GM18507 (cell line): ENCODE measurements at regions not wholly inside any gene's neighbourhood (a gene's known extent, or its start where the extent isn't known, plus 50 kb on each side); places are given as distances from the start of the nearest gene placed in this dataset.
"Not testable (repeated sequence)": the region's sequence is repeated elsewhere in the genome, so short reads cannot be mapped to it uniquely, and the experiment has no call there.

Source experiments
- DNase-seq: peaks from one replicate; pipeline ENCODE4 v3.0.0; 2011; ENCODE audit warnings: low read depth; ENCODE audit not compliant: insufficient read length; ENCODE audit errors: extremely low spot score
- FAIRE-seq: peaks from 2 replicates; lab custom pipeline; 2011; peaks lifted over from hg19 to GRCh38; lab: Jason Lieb, UNC

GRCh38 chr16:22692916-22693637 lies 120.9 kb upstream of the HS3ST2 start:
- FAIRE-seq, result no peak
- DNase-seq, result no peak

- DNase-seq, result no peak
- no peak for FAIRE-seq
These were observed 120.2 kb upstream of the HS3ST2 start for GRCh38 chr16:22693638-22694340.

GRCh38 chr16:22694887-22695382 lies 119.0 kb upstream of the HS3ST2 start:
- DNase-seq (no peak), FAIRE-seq (no peak)

GRCh38 chr16:22695773-22696172 lies 118.2 kb upstream of the HS3ST2 start:
- not testable (repeated sequence) for FAIRE-seq, DNase-seq

GRCh38 chr16:22699356-22699755 lies 114.6 kb upstream of the HS3ST2 start:
- DNase-seq (no peak), FAIRE-seq (no peak)

- DNase-seq (no peak), FAIRE-seq (no peak)
These were observed 108.2 kb upstream of the HS3ST2 start for GRCh38 chr16:22705799-22706198.

- FAIRE-seq (no peak), DNase-seq (no peak)
These were observed 103.6 kb upstream of the HS3ST2 start for GRCh38 chr16:22710326-22710725.

GRCh38 chr16:22711847-22712246 lies 102.1 kb upstream of the HS3ST2 start:
- DNase-seq (no peak), FAIRE-seq (no peak)

GRCh38 chr16:22712471-22712870 lies 101.5 kb upstream of the HS3ST2 start:
- DNase-seq (no peak), FAIRE-seq (no peak)

- not testable (repeated sequence) for DNase-seq, FAIRE-seq
These were observed 95.4 kb upstream of the HS3ST2 start for GRCh38 chr16:22718598-22718997.

GRCh38 chr16:22719945-22720344 lies 94.0 kb upstream of the HS3ST2 start:
- FAIRE-seq (no peak), DNase-seq (no peak)

GRCh38 chr16:22721511-22722100 lies 92.4 kb upstream of the HS3ST2 start:
- FAIRE-seq (no peak), DNase-seq (no peak)

- not testable (repeated sequence) for DNase-seq, FAIRE-seq
These were observed 91.1 kb upstream of the HS3ST2 start for GRCh38 chr16:22722551-22723541.

GRCh38 chr16:22726868-22727267 lies 87.1 kb upstream of the HS3ST2 start:
- DNase-seq (no peak), FAIRE-seq (no peak)

GRCh38 chr16:22727285-22728166 lies 86.4 kb upstream of the HS3ST2 start:
- DNase-seq (no peak), FAIRE-seq (no peak)

- DNase-seq, result no peak
- no peak for FAIRE-seq
These were observed 85.7 kb upstream of the HS3ST2 start for GRCh38 chr16:22728167-22728836.

GRCh38 chr16:22732400-22732799 lies 81.6 kb upstream of the HS3ST2 start:
- FAIRE-seq, result no peak
- DNase-seq, result no peak

- DNase-seq (no peak), FAIRE-seq (no peak)
These were observed 81.0 kb upstream of the HS3ST2 start for GRCh38 chr16:22732959-22733358.
